Peyer's patch (tissue), 4 donors: ENCODE measurements at regions not wholly inside any gene's neighbourhood (a gene's known extent, or its start where the extent isn't known, plus 50 kb on each side); places are given as distances from the start of the nearest gene placed in this dataset.

Source experiments
- CTCF ChIP-seq, 6 experiments: fragments of 450-650 bp in 4 of 6; fragments of 200-600 bp in 2 of 6; sonication (generic) in 1 of 6; IDR thresholded peaks; one replicate each; pipeline ENCODE4 v1.5.1; 2017 to 2019; ENCODE audit warnings: antibody characterized with exemption in 6 of 6, mild to moderate bottlenecking in 3 of 6, moderate library complexity in 1 of 6
- POLR2A ChIP-seq, 2 donors: fragments of 450-650 bp; IDR thresholded peaks; one replicate each; pipeline ENCODE4 v1.5.1; 2017; ENCODE audit warnings: antibody characterized with exemption in 2 of 2, mild to moderate bottlenecking in 2 of 2, moderate library complexity in 2 of 2

DNA sequence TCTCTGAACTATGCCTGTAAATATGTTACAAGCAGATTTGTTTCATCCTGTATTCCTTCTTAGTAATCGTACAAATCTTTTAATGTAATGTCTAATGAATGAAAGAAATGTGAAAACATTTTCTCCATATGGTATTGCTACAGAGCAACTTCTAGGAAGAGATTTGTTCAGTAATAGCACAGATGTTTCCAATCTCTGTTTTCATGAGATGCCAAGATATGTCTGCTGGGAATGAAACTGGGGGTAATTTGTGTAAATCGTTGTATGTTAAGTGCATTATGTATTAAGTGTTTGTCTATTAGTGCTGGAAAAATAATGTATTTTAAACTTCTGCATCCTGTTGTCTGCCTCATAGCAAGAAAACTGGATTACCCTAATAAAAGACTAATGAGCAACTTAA is 722.2 kb upstream of the EYS start:
- TF ChIP-seq CTCF (IDR thresholded peaks at IDR 0.05): no peak
- no peak for TF ChIP-seq POLR2A (IDR thresholded peaks at IDR 0.05)
